ENCODE measurements at regions not wholly inside any gene's neighbourhood (a gene's known extent, or its start where the extent isn't known, plus 50 kb on each side); places are given as distances from the start of the nearest gene placed in this dataset.

- no peak overlapping the region for H3K4me3 ChIP-seq (ENCODE audit: low read depth, low read length)
- DNase-seq (ENCODE audit: low read depth): no peak
- H3K36me3 ChIP-seq (ENCODE audit: control insufficient read depth, insufficient read depth, low read length): no peaks in the 10 kb centered on the region
- no peaks in the 10 kb centered on the region for H3K27me3 ChIP-seq (ENCODE audit: control insufficient read depth, insufficient read depth, low read length)
- no peak for TF ChIP-seq CTCF (IDR thresholded peaks at IDR 0.05; ENCODE audit: insufficient read depth, low read length, poor library complexity, severe bottlenecking)
Measured at GRCh38 chr1:198436276-198436675, 104.2 kb downstream of the ATP6V1G3 start.

GRCh38 chr1:198435056-198435455, 105.4 kb downstream of the ATP6V1G3 start:
- no peak for TF ChIP-seq CTCF (IDR thresholded peaks at IDR 0.05; ENCODE audit: insufficient read depth, low read length, poor library complexity, severe bottlenecking)
- Histone ChIP-seq H3K4me3 (ENCODE audit: low read depth, low read length) (no peak overlapping the region), H3K27me3 (ENCODE audit: control insufficient read depth, insufficient read depth, low read length) (no peaks in the 10 kb centered on the region), H3K36me3 (ENCODE audit: control insufficient read depth, insufficient read depth, low read length) (no peaks in the 10 kb centered on the region)
- DNase-seq (ENCODE audit: low read depth): no peak

- Histone ChIP-seq H3K36me3 (ENCODE audit: control insufficient read depth, insufficient read depth, low read length) (no peaks in the 10 kb centered on the region), H3K27me3 (ENCODE audit: control insufficient read depth, insufficient read depth, low read length) (no peaks in the 10 kb centered on the region), H3K4me3 (ENCODE audit: low read depth, low read length) (no peak overlapping the region)
- TF ChIP-seq CTCF (IDR thresholded peaks at IDR 0.05; ENCODE audit: insufficient read depth, low read length, poor library complexity, severe bottlenecking): no peak
- DNase-seq (ENCODE audit: low read depth): no peak
Measured at GRCh38 chr1:198424441-198424840, 116.0 kb downstream of the ATP6V1G3 start.

GRCh38 chr1:198423673-198424072, 116.8 kb downstream of the ATP6V1G3 start:
- H3K27me3 ChIP-seq (ENCODE audit: control insufficient read depth, insufficient read depth, low read length): no peaks in the 10 kb centered on the region
- H3K36me3 ChIP-seq (ENCODE audit: control insufficient read depth, insufficient read depth, low read length): no peaks in the 10 kb centered on the region
- no peak for DNase-seq (ENCODE audit: low read depth)
- H3K4me3 ChIP-seq (ENCODE audit: low read depth, low read length): no peak overlapping the region
- TF ChIP-seq CTCF (IDR thresholded peaks at IDR 0.05; ENCODE audit: insufficient read depth, low read length, poor library complexity, severe bottlenecking): no peak

- Histone ChIP-seq H3K4me3 (ENCODE audit: low read depth, low read length) (no peak overlapping the region), H3K36me3 (ENCODE audit: control insufficient read depth, insufficient read depth, low read length) (no peaks in the 10 kb centered on the region), H3K27me3 (ENCODE audit: control insufficient read depth, insufficient read depth, low read length) (no peaks in the 10 kb centered on the region)
- TF ChIP-seq CTCF (IDR thresholded peaks at IDR 0.05; ENCODE audit: insufficient read depth, low read length, poor library complexity, severe bottlenecking): no peak
- DNase-seq (ENCODE audit: low read depth): no peak
Measured at GRCh38 chr1:198417039-198417438, 123.4 kb downstream of the ATP6V1G3 start.

GRCh38 chr1:198416296-198416695, 124.2 kb downstream of the ATP6V1G3 start:
- no peaks in the 10 kb centered on the region for H3K36me3 ChIP-seq (ENCODE audit: control insufficient read depth, insufficient read depth, low read length)
- no peak for TF ChIP-seq CTCF (IDR thresholded peaks at IDR 0.05; ENCODE audit: insufficient read depth, low read length, poor library complexity, severe bottlenecking)
- no peaks in the 10 kb centered on the region for H3K27me3 ChIP-seq (ENCODE audit: control insufficient read depth, insufficient read depth, low read length)
- DNase-seq (ENCODE audit: low read depth): no peak
- H3K4me3 ChIP-seq (ENCODE audit: low read depth, low read length): no peak overlapping the region
